Jurkat, Clone E6-1 (cell line): ENCODE measurements at regions not wholly inside any gene's neighbourhood (a gene's known extent, or its start where the extent isn't known, plus 50 kb on each side); places are given as distances from the start of the nearest gene placed in this dataset.

Experiments used
- DNase-seq: peaks from one replicate; pipeline ENCODE4 v3.0.0-alpha.2; 2011; ENCODE audit warnings: low read depth, low spot score
- H3K4me3 ChIP-seq: 2 replicates; pipeline ENCODE4 v1.5.1; 2011; ENCODE audit warnings: mild to moderate bottlenecking, low read length, control low read depth, moderate library complexity

GRCh38 chr1:96340686-96341085, 380.9 kb upstream of the PTBP2 start:
- no peak overlapping the region for H3K4me3 ChIP-seq
- no peak for DNase-seq

- DNase-seq = no peak
- no peak overlapping the region for H3K4me3 ChIP-seq
These were observed 374.9 kb upstream of the PTBP2 start for GRCh38 chr1:96346719-96347118.

- DNase-seq = no peak
- no peak overlapping the region for H3K4me3 ChIP-seq
These were observed 371.7 kb upstream of the PTBP2 start for GRCh38 chr1:96349896-96350295.

- DNase-seq = no peak
- no peak overlapping the region for H3K4me3 ChIP-seq
These were observed 368.9 kb upstream of the PTBP2 start for GRCh38 chr1:96352733-96353132.

GRCh38 chr1:96355521-96355920, 366.1 kb upstream of the PTBP2 start:
- H3K4me3 ChIP-seq = no peak overlapping the region
- no peak for DNase-seq

GRCh38 chr1:96355961-96356360, 365.6 kb upstream of the PTBP2 start:
- H3K4me3 ChIP-seq = no peak overlapping the region
- no peak for DNase-seq

- no peak for DNase-seq
These were observed 364.3 kb upstream of the PTBP2 start for GRCh38 chr1:96357141-96357765.

GRCh38 chr1:96358057-96358456, 363.5 kb upstream of the PTBP2 start:
- no peak for DNase-seq
- no peak overlapping the region for H3K4me3 ChIP-seq

More at GRCh38 chr1:96357141-96357765, 364.3 kb upstream of the PTBP2 start:
- H3K4me3 ChIP-seq = no peak overlapping the region

GRCh38 chr1:96360036-96360795, 361.4 kb upstream of the PTBP2 start:
- DNase-seq = no peak
- H3K4me3 ChIP-seq = no peak overlapping the region

- no peak overlapping the region for H3K4me3 ChIP-seq
- DNase-seq = no peak
These were observed 360.2 kb upstream of the PTBP2 start for GRCh38 chr1:96361271-96361856.

GRCh38 chr1:96361961-96362360, 359.6 kb upstream of the PTBP2 start:
- H3K4me3 ChIP-seq = no peak overlapping the region
- DNase-seq = no peak

GRCh38 chr1:96362623-96363022, 359.0 kb upstream of the PTBP2 start:
- no peak for DNase-seq
- H3K4me3 ChIP-seq = no peak overlapping the region

- DNase-seq = no peak
- no peak overlapping the region for H3K4me3 ChIP-seq
These were observed 357.8 kb upstream of the PTBP2 start for GRCh38 chr1:96363826-96364225.

GRCh38 chr1:96364576-96364975, 357.0 kb upstream of the PTBP2 start:
- DNase-seq = no peak
- H3K4me3 ChIP-seq = no peak overlapping the region

- DNase-seq = no peak
- no peak overlapping the region for H3K4me3 ChIP-seq
These were observed 356.5 kb upstream of the PTBP2 start for GRCh38 chr1:96365076-96365475.

- DNase-seq = no peak
- H3K4me3 ChIP-seq = no peak overlapping the region
These were observed 355.8 kb upstream of the PTBP2 start for GRCh38 chr1:96365596-96366390.

- no peak for DNase-seq
- H3K4me3 ChIP-seq = no peak overlapping the region
These were observed 355.1 kb upstream of the PTBP2 start for GRCh38 chr1:96366516-96366915.

GRCh38 chr1:96367791-96368190, 353.8 kb upstream of the PTBP2 start:
- no peak for DNase-seq
- H3K4me3 ChIP-seq = no peak overlapping the region

- H3K4me3 ChIP-seq = no peak overlapping the region
- DNase-seq = no peak
These were observed 350.8 kb upstream of the PTBP2 start for GRCh38 chr1:96370757-96371156.

- H3K4me3 ChIP-seq = no peak overlapping the region
- no peak for DNase-seq
These were observed 348.7 kb upstream of the PTBP2 start for GRCh38 chr1:96372881-96373280.
